Cardiac muscle cell (in vitro differentiated cells and primary cell): ENCODE measurements at regions not wholly inside any gene's neighbourhood (a gene's known extent, or its start where the extent isn't known, plus 50 kb on each side); places are given as distances from the start of the nearest gene placed in this dataset.

Experiments used
- DNase-seq, 2 donors: peaks; one replicate each; pipeline versions ENCODE4 v3.0.0 to v3.0.0-alpha.2; 2010 to 2017; ENCODE audit warnings: low read depth in 1 of 2, low spot score in 1 of 2
- H3K27ac ChIP-seq: fragments of 200-600 bp; sonication (generic); 2 replicates; pipeline ENCODE4 v1.5.1; 2016
- H3K27me3 ChIP-seq: fragments of 200-600 bp; sonication (generic); 2 replicates; pipeline ENCODE4 v1.6.0; 2016; ENCODE audit warnings: control low read depth
- H3K36me3 ChIP-seq: fragments of 200-600 bp; sonication (generic); 2 replicates; pipeline ENCODE4 v1.5.1; 2016; ENCODE audit warnings: control low read depth
- H3K4me1 ChIP-seq: fragments of 200-600 bp; sonication (generic); 2 replicates; pipeline ENCODE4 v1.8.1; 2017; ENCODE audit warnings: low read depth, mild to moderate bottlenecking, mixed run types
- H3K4me3 ChIP-seq: fragments of 200-600 bp; sonication (generic); 2 replicates; pipeline ENCODE4 v1.5.1; 2016; ENCODE audit warnings: mild to moderate bottlenecking
- H3K9me3 ChIP-seq: fragments of 200-600 bp; sonication (generic); 2 replicates; pipeline ENCODE4 v1.5.1; 2017; ENCODE audit warnings: low read depth, mild to moderate bottlenecking, control low read depth
- TF ChIP-seq, protein P1 (sequence below): IDR thresholded peaks from 2 replicates; pipeline ENCODE4 v1.5.1; 2012; ENCODE audit warnings: low read depth, mild to moderate bottlenecking, low read length

DNA sequence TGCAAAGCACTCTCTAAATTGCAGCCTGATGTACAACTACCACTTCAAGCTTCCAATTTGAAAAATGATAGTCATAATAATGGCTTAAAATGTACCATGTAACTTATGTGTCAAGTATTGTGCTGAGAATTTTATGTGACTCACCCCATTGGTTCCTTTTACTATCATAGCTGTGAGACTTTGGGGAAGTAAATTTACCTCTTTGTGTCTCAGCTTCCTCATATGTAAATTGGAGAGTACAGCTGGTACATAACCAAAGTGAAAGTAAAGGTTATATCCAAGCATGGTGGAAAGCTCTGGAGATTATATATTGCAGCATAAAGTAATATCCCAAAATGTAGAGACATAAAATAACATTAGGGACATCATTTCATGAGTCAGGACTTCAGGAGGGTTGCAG lies 2200.4 kb upstream of the C9orf72 start:
- Histone ChIP-seq H3K27me3 (no peaks in the 10 kb centered on the region), H3K27ac (no peak overlapping the region), H3K36me3 (no peaks in the 10 kb centered on the region), H3K4me1 (no peaks in the 10 kb centered on the region), H3K4me3 (no peak overlapping the region), H3K9me3 (no peaks in the 10 kb centered on the region)
- TF ChIP-seq, protein P1, sequence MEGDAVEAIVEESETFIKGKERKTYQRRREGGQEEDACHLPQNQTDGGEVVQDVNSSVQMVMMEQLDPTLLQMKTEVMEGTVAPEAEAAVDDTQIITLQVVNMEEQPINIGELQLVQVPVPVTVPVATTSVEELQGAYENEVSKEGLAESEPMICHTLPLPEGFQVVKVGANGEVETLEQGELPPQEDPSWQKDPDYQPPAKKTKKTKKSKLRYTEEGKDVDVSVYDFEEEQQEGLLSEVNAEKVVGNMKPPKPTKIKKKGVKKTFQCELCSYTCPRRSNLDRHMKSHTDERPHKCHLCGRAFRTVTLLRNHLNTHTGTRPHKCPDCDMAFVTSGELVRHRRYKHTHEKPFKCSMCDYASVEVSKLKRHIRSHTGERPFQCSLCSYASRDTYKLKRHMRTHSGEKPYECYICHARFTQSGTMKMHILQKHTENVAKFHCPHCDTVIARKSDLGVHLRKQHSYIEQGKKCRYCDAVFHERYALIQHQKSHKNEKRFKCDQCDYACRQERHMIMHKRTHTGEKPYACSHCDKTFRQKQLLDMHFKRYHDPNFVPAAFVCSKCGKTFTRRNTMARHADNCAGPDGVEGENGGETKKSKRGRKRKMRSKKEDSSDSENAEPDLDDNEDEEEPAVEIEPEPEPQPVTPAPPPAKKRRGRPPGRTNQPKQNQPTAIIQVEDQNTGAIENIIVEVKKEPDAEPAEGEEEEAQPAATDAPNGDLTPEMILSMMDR: no peak
- DNase-seq: no peak

DNA sequence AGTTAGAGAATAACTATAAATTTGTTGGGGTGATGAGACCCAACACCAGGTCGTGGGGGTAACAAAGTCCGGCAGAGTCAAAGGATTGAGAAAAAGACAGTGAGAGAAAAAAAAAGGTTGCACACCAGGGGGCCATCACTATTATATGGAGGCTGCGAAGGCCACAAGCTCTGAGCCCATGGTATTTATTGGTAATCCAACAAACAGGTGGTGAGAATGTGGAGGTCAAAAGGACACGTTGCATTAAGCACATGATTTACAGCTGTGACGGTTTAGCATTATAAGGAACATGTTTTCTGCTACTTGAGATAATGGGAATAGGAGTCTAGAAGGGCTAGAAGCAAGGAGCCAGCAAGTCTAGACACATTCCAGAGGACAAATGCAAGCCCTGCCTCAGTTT lies 2202.2 kb upstream of the C9orf72 start:
- no peaks in the 10 kb centered on the region for H3K4me1 ChIP-seq
- H3K27me3 ChIP-seq: no peaks in the 10 kb centered on the region
- H3K36me3 ChIP-seq: no peaks in the 10 kb centered on the region
- DNase-seq: no peak
- no peak overlapping the region for H3K4me3 ChIP-seq
- no peaks in the 10 kb centered on the region for H3K9me3 ChIP-seq
- TF ChIP-seq, protein P1: no peak
- H3K27ac ChIP-seq: no peak overlapping the region

DNA sequence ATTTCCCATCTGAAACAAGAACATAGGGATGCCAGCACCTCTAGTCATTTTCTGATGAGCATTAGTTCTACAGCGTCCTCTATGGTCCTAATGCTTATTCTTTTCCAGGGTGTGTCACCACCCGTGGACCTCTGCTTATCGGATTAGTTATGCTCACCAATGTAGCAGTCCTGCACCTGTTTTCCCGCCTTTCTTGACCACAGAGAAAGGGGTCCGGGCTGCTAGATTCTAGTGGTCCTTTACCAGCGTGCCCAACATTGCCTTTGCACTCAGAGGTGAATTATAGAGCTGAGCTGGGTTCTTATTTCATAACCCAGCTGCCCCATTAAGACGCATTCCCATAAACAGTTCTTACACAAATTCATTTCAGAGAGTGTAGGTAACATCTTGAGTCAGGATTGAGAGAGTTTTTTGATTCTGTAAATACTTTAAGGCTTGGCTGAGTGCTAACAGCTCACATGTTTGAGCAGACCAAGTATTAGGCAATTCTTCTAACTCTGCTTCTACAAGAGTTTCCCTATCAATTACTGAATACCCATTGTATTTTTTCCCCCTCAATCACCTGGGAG lies 2205.1 kb upstream of the C9orf72 start:
- Histone ChIP-seq H3K36me3 (no peaks in the 10 kb centered on the region), H3K9me3 (no peaks in the 10 kb centered on the region)
- no peak for DNase-seq

DNA sequence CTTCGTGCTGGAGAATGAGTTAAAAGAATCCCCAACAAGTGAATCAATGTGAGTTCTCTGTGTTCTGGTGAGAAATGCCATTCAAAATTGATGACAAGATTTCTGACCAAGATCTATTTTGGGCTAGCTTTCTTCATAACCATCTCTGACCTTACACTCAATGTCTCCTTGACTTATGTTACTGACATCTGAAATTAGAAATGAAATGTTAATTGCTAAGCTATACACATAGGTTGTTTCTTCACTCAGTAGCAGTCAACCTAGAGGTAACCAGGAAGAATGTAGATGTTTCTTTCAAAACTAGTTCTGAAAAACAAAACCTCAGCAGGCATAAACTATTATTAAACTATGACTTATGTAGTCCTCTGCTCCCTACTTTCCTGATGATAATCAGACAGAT lies 2220.7 kb upstream of the C9orf72 start:
- no peaks in the 10 kb centered on the region for H3K4me1 ChIP-seq
- H3K36me3 ChIP-seq: no peaks in the 10 kb centered on the region
- H3K9me3 ChIP-seq: no peaks in the 10 kb centered on the region
- H3K27ac ChIP-seq: no peak overlapping the region
- TF ChIP-seq, protein P1: no peak
- DNase-seq: no peak
- no peaks in the 10 kb centered on the region for H3K27me3 ChIP-seq
- H3K4me3 ChIP-seq: no peak overlapping the region

More for the DNA sequence above, 2205.1 kb upstream of the C9orf72 start:
- TF ChIP-seq, protein P1: no peak
- H3K27me3 ChIP-seq: no peaks in the 10 kb centered on the region
- no peaks in the 10 kb centered on the region for H3K4me1 ChIP-seq
- no peak overlapping the region for H3K4me3 ChIP-seq
- H3K27ac ChIP-seq: no peak overlapping the region

DNA sequence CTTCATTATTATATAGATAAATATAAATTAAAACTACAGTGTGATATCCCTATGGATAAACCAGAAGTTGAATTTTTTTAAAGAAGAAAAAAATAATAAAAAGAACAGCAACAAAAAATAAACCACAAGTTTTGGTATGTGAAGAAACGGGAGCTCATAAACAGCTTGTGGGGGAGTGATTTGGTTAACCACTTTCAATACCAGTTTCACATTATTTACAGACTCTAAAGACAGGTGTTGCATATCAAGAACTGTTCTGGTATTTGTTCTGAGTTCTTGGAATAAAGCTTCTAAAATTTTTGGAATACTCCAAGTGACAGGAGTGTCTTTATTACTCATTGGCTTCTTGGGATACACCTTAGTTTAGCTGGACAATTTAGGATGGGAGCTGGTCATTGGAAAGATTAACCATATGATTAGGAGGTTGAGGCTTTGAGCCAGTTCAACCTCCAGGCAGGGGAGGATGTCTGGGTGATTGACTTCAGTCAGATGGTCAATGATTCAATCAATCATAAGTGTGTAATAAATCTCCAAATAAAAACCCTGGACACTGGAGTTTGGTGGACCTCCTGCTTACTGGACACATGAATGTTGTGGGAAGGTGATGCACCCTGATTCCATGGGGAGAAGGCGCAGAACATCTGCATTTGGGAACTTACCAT lies 2223.1 kb upstream of the C9orf72 start:
- Histone ChIP-seq H3K4me1 (no peaks in the 10 kb centered on the region), H3K9me3 (no peaks in the 10 kb centered on the region), H3K36me3 (no peaks in the 10 kb centered on the region), H3K4me3 (no peak overlapping the region), H3K27me3 (no peaks in the 10 kb centered on the region), H3K27ac (no peak overlapping the region)
- TF ChIP-seq, protein P1: no peak
- no peak for DNase-seq
